Neural progenitor cell (in vitro differentiated cells): ENCODE measurements at regions not wholly inside any gene's neighbourhood (a gene's known extent, or its start where the extent isn't known, plus 50 kb on each side); places are given as distances from the start of the nearest gene placed in this dataset.

Experiments
- DNase-seq: peaks from one replicate; pipeline ENCODE4 v3.0.0-alpha.2; 2016; ENCODE audit warnings: low spot score
- H2AFZ ChIP-seq: fragments of 200-600 bp; sonication (generic); replicated peaks from 2 replicates; pipeline ENCODE4 v1.6.1; 2016; ENCODE audit warnings: antibody characterized with exemption
- H3F3A ChIP-seq: fragments of 200-600 bp; sonication (generic); 2 replicates; pipeline ENCODE4 v1.6.1; 2016; ENCODE audit warnings: antibody characterized with exemption, low read depth
- H3K27ac ChIP-seq: fragments of 200-600 bp; sonication (generic); 2 replicates; pipeline ENCODE4 v1.5.1; 2016; ENCODE audit warnings: mild to moderate bottlenecking
- H3K27me3 ChIP-seq: fragments of 200-600 bp; sonication (generic); 2 replicates; pipeline ENCODE4 v1.6.1; 2016; ENCODE audit warnings: mild to moderate bottlenecking, moderate library complexity
- H3K36me3 ChIP-seq: fragments of 200-600 bp; sonication (generic); 2 replicates; pipeline ENCODE4 v1.5.1; 2016
- H3K4me1 ChIP-seq: fragments of 200-600 bp; sonication (generic); 2 replicates; pipeline ENCODE4 v1.6.1; 2016; ENCODE audit warnings: mixed run types
- H3K4me2 ChIP-seq: fragments of 200-600 bp; sonication (generic); 2 replicates; pipeline ENCODE4 v1.6.1; 2016
- H3K4me3 ChIP-seq: fragments of 200-600 bp; sonication (generic); 2 replicates; pipeline ENCODE4 v1.5.1; 2016
- H3K79me2 ChIP-seq: fragments of 200-600 bp; sonication (generic); 2 replicates; pipeline ENCODE4 v1.6.1; 2016; ENCODE audit warnings: low read depth
- H3K9ac ChIP-seq: fragments of 200-600 bp; sonication (generic); 2 replicates; pipeline ENCODE4 v1.6.1; 2016
- H3K9me3 ChIP-seq: fragments of 200-600 bp; sonication (generic); 2 replicates; pipeline ENCODE4 v1.5.1; 2016; ENCODE audit warnings: low read depth
- H4K20me1 ChIP-seq: fragments of 200-600 bp; sonication (generic); 2 replicates; pipeline ENCODE4 v1.6.1; 2016; ENCODE audit warnings: low read depth
- H3K27ac Mint-ChIP-seq: 3 replicates; pipeline ENCODE4 v1.8.0; 2021; ENCODE audit warnings: mixed read lengths
- H3K27me3 Mint-ChIP-seq: 2 replicates; pipeline ENCODE4 v1.8.0; 2022; ENCODE audit warnings: low read depth, mild to moderate bottlenecking, inconsistent platforms, moderate library complexity, mixed read lengths; ENCODE audit not compliant: insufficient read depth
- H3K36me3 Mint-ChIP-seq: 3 replicates; pipeline ENCODE4 v1.8.0; 2021; ENCODE audit warnings: mixed read lengths
- H3K4me1 Mint-ChIP-seq: 3 replicates; pipeline ENCODE4 v1.8.0; 2021; ENCODE audit warnings: mixed read lengths
- H3K4me3 Mint-ChIP-seq: 3 replicates; pipeline ENCODE4 v1.8.0; 2021; ENCODE audit warnings: mild to moderate bottlenecking, moderate library complexity, mixed read lengths
- H3K9me3 Mint-ChIP-seq: 3 replicates; pipeline ENCODE4 v1.8.0; 2020; ENCODE audit warnings: mixed read lengths
- CTCF ChIP-seq: fragments of 200-600 bp; sonication (generic); IDR thresholded peaks from 2 replicates; pipeline ENCODE4 v1.5.1; 2017; ENCODE audit warnings: antibody characterized with exemption, mild to moderate bottlenecking
- EZH2 ChIP-seq: fragments of 200-600 bp; sonication (generic); IDR thresholded peaks from 2 replicates; pipeline ENCODE4 v1.6.1; 2017; ENCODE audit warnings: antibody characterized with exemption, mild to moderate bottlenecking, moderate library complexity
- EZH2phosphoT487 ChIP-seq: fragments of 200-600 bp; sonication (generic); IDR thresholded peaks from 2 replicates; pipeline ENCODE4 v1.6.1; 2017; ENCODE audit warnings: antibody characterized with exemption

- Mint-ChIP-seq H3K4me3 (no peak overlapping the region), H3K4me1 (peaks cover 19% of the 10 kb centered on the region), H3K9me3 (no peaks in the 10 kb centered on the region), H3K27ac (no peak overlapping the region), H3K27me3 (peaks cover 2% of the 10 kb centered on the region), H3K36me3 (peaks cover 5% of the 10 kb centered on the region)
- Histone ChIP-seq H3K9ac (no peak overlapping the region), H4K20me1 (no peaks in the 10 kb centered on the region), H3K9me3 (no peaks in the 10 kb centered on the region), H3K4me1 (peaks cover 11% of the 10 kb centered on the region), H3F3A (no peaks in the 10 kb centered on the region), H3K36me3 (no peaks in the 10 kb centered on the region), H3K27me3 (no peaks in the 10 kb centered on the region), H3K27ac (no peak overlapping the region), H3K4me2 (no peak overlapping the region), H3K4me3 (no peak overlapping the region), H2AFZ (no peak overlapping the region), H3K79me2 (no peaks in the 10 kb centered on the region)
- no peak for TF ChIP-seq CTCF
- TF ChIP-seq EZH2phosphoT487: no peak
- TF ChIP-seq EZH2: no peak
- no peak for DNase-seq
Observed at GRCh38 chr1:81366173-81366572, 434.6 kb upstream of the ADGRL2 start.

GRCh38 chr1:81364088-81364487, 436.6 kb upstream of the ADGRL2 start:
- TF ChIP-seq CTCF (no peak), EZH2 (no peak), EZH2phosphoT487 (no peak)
- DNase-seq: no peak

GRCh38 chr1:81358151-81358550, 442.6 kb upstream of the ADGRL2 start:
- H3K27me3 ChIP-seq: no peaks in the 10 kb centered on the region
- Mint-ChIP-seq H3K9me3 (peaks cover 4% of the 10 kb centered on the region), H3K4me1 (no peaks in the 10 kb centered on the region), H3K27ac (no peak overlapping the region), H3K4me3 (no peak overlapping the region), H3K36me3 (peaks cover 8% of the 10 kb centered on the region), H3K27me3 (peaks cover 2% of the 10 kb centered on the region)
- DNase-seq: no peak
- no peaks in the 10 kb centered on the region for H3K4me1 ChIP-seq
- H4K20me1 ChIP-seq: no peaks in the 10 kb centered on the region
- H3K4me2 ChIP-seq: no peak overlapping the region
- no peaks in the 10 kb centered on the region for H3K79me2 ChIP-seq
- H3K9me3 ChIP-seq: no peaks in the 10 kb centered on the region
- H2AFZ ChIP-seq: no peak overlapping the region
- no peak overlapping the region for H3K9ac ChIP-seq
- H3K36me3 ChIP-seq: no peaks in the 10 kb centered on the region
- no peaks in the 10 kb centered on the region for H3F3A ChIP-seq
- no peak overlapping the region for H3K27ac ChIP-seq
- no peak overlapping the region for H3K4me3 ChIP-seq
- no peak for TF ChIP-seq EZH2
- TF ChIP-seq EZH2phosphoT487: no peak
- TF ChIP-seq CTCF: no peak

More at GRCh38 chr1:81364088-81364487, 436.6 kb upstream of the ADGRL2 start:
- Mint-ChIP-seq H3K4me1 (peaks cover 10% of the 10 kb centered on the region), H3K36me3 (peaks cover 5% of the 10 kb centered on the region), H3K4me3 (no peak overlapping the region), H3K27me3 (peaks cover 2% of the 10 kb centered on the region), H3K27ac (no peak overlapping the region), H3K9me3 (no peaks in the 10 kb centered on the region)
- no peak overlapping the region for H3K4me3 ChIP-seq
- no peak overlapping the region for H3K4me2 ChIP-seq
- H3K9ac ChIP-seq: no peak overlapping the region
- H3F3A ChIP-seq: no peaks in the 10 kb centered on the region
- no peak overlapping the region for H2AFZ ChIP-seq
- peaks cover 1% of the 10 kb centered on the region for H3K4me1 ChIP-seq
- H3K27ac ChIP-seq: no peak overlapping the region
- no peaks in the 10 kb centered on the region for H3K9me3 ChIP-seq
- no peaks in the 10 kb centered on the region for H4K20me1 ChIP-seq
- H3K27me3 ChIP-seq: no peaks in the 10 kb centered on the region
- H3K79me2 ChIP-seq: no peaks in the 10 kb centered on the region
- H3K36me3 ChIP-seq: no peaks in the 10 kb centered on the region
